NT2/D1 (cell line): ENCODE measurements at regions not wholly inside any gene's neighbourhood (a gene's known extent, or its start where the extent isn't known, plus 50 kb on each side); places are given as distances from the start of the nearest gene placed in this dataset.

Experiments
- DNase-seq: peaks from one replicate; pipeline ENCODE4 v3.0.0-alpha.2; 2011; ENCODE audit warnings: low read depth, low spot score
- H3K27me3 ChIP-seq: 2 replicates; pipeline ENCODE4 v1.6.0; 2011; ENCODE audit warnings: mild to moderate bottlenecking; ENCODE audit not compliant: insufficient read length, insufficient read depth
- H3K36me3 ChIP-seq: 2 replicates; pipeline ENCODE4 v1.6.1; 2011; ENCODE audit warnings: mild to moderate bottlenecking, low read length, mixed read lengths; ENCODE audit not compliant: insufficient read depth, insufficient read length
- H3K4me1 ChIP-seq: 2 replicates; pipeline ENCODE4 v1.5.1; 2011; ENCODE audit not compliant: insufficient read depth, insufficient read length
- H3K4me3 ChIP-seq: 2 replicates; pipeline ENCODE4 v1.5.1; 2011; ENCODE audit warnings: low read depth; ENCODE audit not compliant: insufficient read length
- H3K9ac ChIP-seq: 2 replicates; pipeline ENCODE4 v1.6.0; 2011; ENCODE audit warnings: low read depth; ENCODE audit not compliant: insufficient read length
- H3K9me3 ChIP-seq: 2 replicates; pipeline ENCODE4 v1.5.1; 2011; ENCODE audit warnings: mild to moderate bottlenecking, low read length; ENCODE audit not compliant: insufficient read depth
- SUZ12 ChIP-seq: IDR thresholded peaks from 2 replicates; pipeline ENCODE4 v1.6.1; 2011; ENCODE audit not compliant: insufficient read length, insufficient read depth; ENCODE audit errors: extremely low read depth
- YY1 ChIP-seq: IDR thresholded peaks from 2 replicates; pipeline ENCODE4 v1.6.1; 2011; ENCODE audit not compliant: insufficient read length, insufficient read depth
- ZNF274 ChIP-seq: IDR thresholded peaks from 2 replicates; pipeline ENCODE4 v1.6.1; 2011; ENCODE audit warnings: mild to moderate bottlenecking, low read depth, low read length

- no peak for DNase-seq
- Histone ChIP-seq H3K9ac (no peak overlapping the region), H3K9me3 (no peaks in the 10 kb centered on the region), H3K4me1 (no peaks in the 10 kb centered on the region), H3K4me3 (no peak overlapping the region), H3K27me3 (no peaks in the 10 kb centered on the region), H3K36me3 (no peaks in the 10 kb centered on the region)
- TF ChIP-seq SUZ12 (no peak), YY1 (no peak), ZNF274 (no peak)
Observed at GRCh38 chr2:156897548-156897947, 360.0 kb upstream of the GALNT5 start.

GRCh38 chr2:156901373-156902031 lies 356.0 kb upstream of the GALNT5 start:
- Histone ChIP-seq H3K9me3 (no peaks in the 10 kb centered on the region), H3K36me3 (no peaks in the 10 kb centered on the region), H3K4me1 (no peaks in the 10 kb centered on the region), H3K4me3 (no peak overlapping the region), H3K27me3 (no peaks in the 10 kb centered on the region), H3K9ac (no peak overlapping the region)
- no peak for DNase-seq
- TF ChIP-seq ZNF274 (no peak), SUZ12 (no peak), YY1 (no peak)

- DNase-seq: no peak
- no peaks in the 10 kb centered on the region for H3K9me3 ChIP-seq
- no peak overlapping the region for H3K4me3 ChIP-seq
- no peaks in the 10 kb centered on the region for H3K4me1 ChIP-seq
- H3K36me3 ChIP-seq: no peaks in the 10 kb centered on the region
- H3K27me3 ChIP-seq: no peaks in the 10 kb centered on the region
- no peak overlapping the region for H3K9ac ChIP-seq
- no peak for TF ChIP-seq YY1
- TF ChIP-seq ZNF274: no peak
- TF ChIP-seq SUZ12: no peak
Observed at GRCh38 chr2:156903335-156903734, 354.2 kb upstream of the GALNT5 start.

DNA sequence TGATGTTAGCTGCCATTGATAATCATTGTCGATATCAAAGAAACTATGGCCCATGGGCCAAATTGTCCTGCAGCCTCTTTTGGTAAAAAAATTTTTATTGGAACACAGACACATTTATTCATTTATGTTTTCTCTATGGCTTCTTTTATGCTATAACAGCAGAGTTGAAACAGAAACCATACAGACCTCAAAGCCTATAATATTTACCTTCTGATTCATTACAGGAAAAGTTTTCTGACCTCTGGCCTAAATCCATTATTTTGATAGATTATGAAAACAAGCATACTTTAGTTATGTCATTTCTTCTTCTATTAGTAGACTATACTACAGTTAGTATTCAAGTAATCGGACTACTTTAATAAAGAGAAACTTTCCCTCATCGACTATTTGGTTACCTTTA lies 349.7 kb upstream of the GALNT5 start:
- H3K4me1 ChIP-seq: no peaks in the 10 kb centered on the region
- no peaks in the 10 kb centered on the region for H3K27me3 ChIP-seq
- no peaks in the 10 kb centered on the region for H3K36me3 ChIP-seq
- H3K4me3 ChIP-seq: no peak overlapping the region
- TF ChIP-seq SUZ12 (no peak), ZNF274 (no peak), YY1 (no peak)
- no peaks in the 10 kb centered on the region for H3K9me3 ChIP-seq
- no peak overlapping the region for H3K9ac ChIP-seq
- no peak for DNase-seq

DNA sequence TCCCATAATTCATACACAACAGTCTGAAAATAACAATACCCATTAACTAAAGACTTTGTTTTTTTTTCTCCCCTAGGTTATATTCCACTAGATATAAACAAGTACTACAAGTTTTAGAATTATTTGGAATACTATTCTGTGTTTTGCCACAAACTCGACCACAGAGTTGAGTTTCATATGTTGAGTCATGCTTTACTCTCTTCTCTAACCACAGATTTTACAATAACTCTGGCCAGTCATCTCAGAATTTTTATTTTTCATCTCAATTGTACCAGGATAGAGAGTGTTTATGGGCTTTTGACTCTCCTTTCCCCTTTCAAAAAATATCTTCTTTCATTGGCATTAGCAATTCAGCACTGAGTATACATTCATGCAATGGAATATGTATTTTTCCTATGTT lies 348.7 kb upstream of the GALNT5 start:
- Histone ChIP-seq H3K9ac (no peak overlapping the region), H3K4me1 (no peaks in the 10 kb centered on the region), H3K27me3 (no peaks in the 10 kb centered on the region), H3K36me3 (no peaks in the 10 kb centered on the region), H3K4me3 (no peak overlapping the region), H3K9me3 (no peaks in the 10 kb centered on the region)
- no peak for DNase-seq
- TF ChIP-seq SUZ12 (no peak), ZNF274 (no peak), YY1 (no peak)

GRCh38 chr2:156909983-156910382 lies 347.5 kb upstream of the GALNT5 start:
- DNase-seq: no peak
- no peak for TF ChIP-seq SUZ12
- no peak for TF ChIP-seq YY1
- TF ChIP-seq ZNF274: no peak
- Histone ChIP-seq H3K9me3 (no peaks in the 10 kb centered on the region), H3K4me3 (no peak overlapping the region), H3K9ac (no peak overlapping the region), H3K27me3 (no peaks in the 10 kb centered on the region), H3K36me3 (no peaks in the 10 kb centered on the region), H3K4me1 (no peaks in the 10 kb centered on the region)

- TF ChIP-seq YY1 (no peak), ZNF274 (no peak), SUZ12 (no peak)
- no peaks in the 10 kb centered on the region for H3K4me1 ChIP-seq
- no peaks in the 10 kb centered on the region for H3K27me3 ChIP-seq
- H3K4me3 ChIP-seq: no peak overlapping the region
- no peaks in the 10 kb centered on the region for H3K36me3 ChIP-seq
- H3K9ac ChIP-seq: no peak overlapping the region
- peaks cover 7% of the 10 kb centered on the region; the same call in 1 of the 2 replicates for H3K9me3 ChIP-seq
- no peak for DNase-seq
Observed at GRCh38 chr2:156915332-156915731, 342.2 kb upstream of the GALNT5 start.

DNA sequence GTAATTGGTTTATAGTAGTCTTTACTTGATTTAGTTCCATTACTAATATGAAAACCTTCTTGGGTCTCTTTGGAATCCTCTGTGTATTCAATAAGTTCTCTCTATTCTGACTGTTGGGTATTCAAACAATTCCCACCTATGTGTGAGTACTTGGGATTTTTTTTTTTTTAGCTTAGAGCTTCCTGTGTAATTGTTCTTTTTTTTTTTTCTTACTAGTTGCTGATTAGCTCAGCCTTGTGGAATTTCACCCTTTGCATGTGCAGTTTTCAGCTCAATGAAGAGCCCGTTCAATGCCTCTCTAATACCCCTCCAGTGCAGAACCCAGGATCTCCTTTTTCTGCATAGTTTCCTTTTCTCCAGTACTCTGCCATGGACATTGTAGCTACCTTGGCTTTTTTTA lies 339.1 kb upstream of the GALNT5 start:
- H3K4me3 ChIP-seq: no peak overlapping the region
- no peaks in the 10 kb centered on the region for H3K27me3 ChIP-seq
- H3K9me3 ChIP-seq: peaks cover 17% of the 10 kb centered on the region
- no peak for TF ChIP-seq ZNF274
- TF ChIP-seq SUZ12: no peak
- no peak for TF ChIP-seq YY1
- peak; percentile 58 for DNase-seq
- no peak overlapping the region for H3K9ac ChIP-seq
- no peaks in the 10 kb centered on the region for H3K36me3 ChIP-seq
- H3K4me1 ChIP-seq: no peaks in the 10 kb centered on the region
